Endothelial cell of hepatic sinusoid (primary cell): ENCODE measurements at regions not wholly inside any gene's neighbourhood (a gene's known extent, or its start where the extent isn't known, plus 50 kb on each side); places are given as distances from the start of the nearest gene placed in this dataset.
"Not testable (repeated sequence)": the region's sequence is repeated elsewhere in the genome, so short reads cannot be mapped to it uniquely, and the experiment has no call there.

Experiments
- in situ Hi-C: cut with HindIII; loops from 2 replicates; pipeline ENCODE4 v1.10.0; 2017; ENCODE audit warnings: low sequenced_read_pairs

DNA sequence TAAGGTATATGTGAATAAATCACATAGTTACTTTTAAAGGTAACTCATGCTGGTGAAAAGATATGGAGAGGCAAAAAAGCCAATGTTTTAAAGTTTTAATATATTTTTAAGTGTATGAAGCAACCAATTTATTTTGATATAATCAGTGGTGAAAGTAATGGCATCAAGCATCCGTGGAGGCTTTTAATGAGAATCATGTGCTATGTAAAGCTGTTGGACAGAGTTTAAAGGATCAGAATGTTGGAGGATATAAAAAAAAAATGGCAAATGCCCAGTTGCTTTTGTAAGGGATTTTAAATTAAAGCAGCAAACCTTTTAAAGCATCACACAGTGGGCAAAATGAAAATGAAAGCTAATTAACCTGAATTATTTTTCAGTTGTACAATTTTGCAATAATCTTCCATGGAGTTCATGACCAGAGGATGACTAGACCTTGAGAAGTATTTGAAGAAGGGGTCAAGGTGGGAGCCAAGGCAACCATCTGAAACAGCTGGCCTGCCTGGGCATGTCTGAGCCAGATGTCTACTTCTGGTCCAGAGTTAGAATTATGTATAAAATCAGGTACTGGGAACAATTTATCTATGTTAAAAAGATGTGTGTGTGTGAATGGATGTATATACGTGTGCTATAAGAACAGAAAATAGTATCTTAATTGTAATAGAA is 1007.9 kb downstream of the LTN1 start:
- in situ Hi-C loops = not testable (repeated sequence)

DNA sequence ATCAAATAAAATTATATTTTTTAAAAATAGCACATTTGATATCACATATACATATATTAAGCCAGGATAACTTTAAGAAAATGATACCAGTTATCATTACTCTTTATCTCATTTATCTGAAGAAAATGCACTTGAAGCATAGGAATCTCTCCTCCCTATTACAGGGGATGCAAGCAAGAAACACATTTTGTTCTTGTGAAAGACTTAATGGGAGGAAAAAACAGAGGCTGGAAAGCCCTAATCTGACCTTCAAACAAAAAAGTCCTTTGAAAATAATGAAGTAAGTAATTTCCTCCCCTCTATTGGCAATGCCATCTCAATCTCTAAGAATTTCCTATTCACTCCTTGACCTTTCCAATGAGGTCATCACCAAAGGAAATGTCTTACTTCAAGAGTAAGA is 1012.6 kb upstream of the ADAMTS5 start:
- in situ Hi-C loops = not testable (repeated sequence)

DNA sequence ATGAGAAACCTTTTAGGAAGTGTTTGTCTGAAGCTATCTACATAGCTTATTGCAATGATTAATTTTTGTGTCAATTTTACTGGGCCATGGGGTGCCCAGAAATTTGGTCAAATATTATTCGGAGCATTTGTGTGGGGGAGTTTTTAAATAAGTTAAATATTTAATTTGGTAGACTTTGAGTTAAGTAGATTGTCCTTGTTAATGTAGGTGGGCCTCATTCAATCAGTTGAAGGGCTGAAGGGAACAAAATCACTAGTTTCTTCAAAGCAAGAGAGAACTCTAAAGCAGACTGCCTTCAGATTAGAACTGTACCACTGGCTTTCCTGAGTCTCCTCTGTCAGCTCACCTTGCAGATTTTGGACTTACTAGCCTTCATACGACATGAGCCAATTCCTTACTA is 1008.6 kb upstream of the ADAMTS5 start:
- in situ Hi-C loops = no loop called here

DNA sequence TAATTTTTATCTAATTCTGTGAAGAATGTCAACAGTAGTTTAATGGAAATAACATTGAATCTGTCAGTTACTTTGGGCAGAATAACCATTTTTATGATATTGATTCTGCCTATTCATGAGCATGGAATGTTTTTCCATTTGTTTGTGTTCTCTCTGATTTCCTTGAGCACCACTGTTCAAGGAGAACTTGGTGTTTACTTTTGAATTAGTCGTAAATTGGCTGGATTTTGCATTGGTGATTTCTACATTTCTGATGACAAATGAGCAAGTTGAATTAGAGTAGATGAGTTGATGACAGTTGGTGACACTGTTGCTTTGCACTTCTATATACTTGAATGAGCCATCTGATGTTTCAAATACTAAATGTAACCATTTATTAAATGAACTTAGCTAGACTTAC is 1007.3 kb upstream of the ADAMTS5 start:
- in situ Hi-C loops = not testable (repeated sequence)

DNA sequence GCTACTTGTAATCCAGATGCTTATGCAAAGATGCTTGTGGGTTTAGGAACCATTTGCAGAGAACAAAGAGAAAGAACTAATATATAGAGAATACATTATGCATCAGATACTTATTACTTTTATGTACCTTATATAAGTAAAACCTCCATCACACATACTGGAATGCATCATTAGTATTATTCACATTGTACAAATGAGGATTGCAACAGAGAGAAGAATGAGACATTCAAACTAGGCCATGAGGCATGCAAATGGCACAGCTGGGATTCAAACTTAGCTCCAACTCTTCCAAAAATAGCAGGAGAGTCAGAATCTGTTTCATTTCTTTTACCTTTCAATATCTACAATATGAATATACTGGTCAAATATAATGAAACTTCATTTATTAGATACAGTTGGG is 1001.4 kb upstream of the ADAMTS5 start:
- in situ Hi-C loops = not testable (repeated sequence)

DNA sequence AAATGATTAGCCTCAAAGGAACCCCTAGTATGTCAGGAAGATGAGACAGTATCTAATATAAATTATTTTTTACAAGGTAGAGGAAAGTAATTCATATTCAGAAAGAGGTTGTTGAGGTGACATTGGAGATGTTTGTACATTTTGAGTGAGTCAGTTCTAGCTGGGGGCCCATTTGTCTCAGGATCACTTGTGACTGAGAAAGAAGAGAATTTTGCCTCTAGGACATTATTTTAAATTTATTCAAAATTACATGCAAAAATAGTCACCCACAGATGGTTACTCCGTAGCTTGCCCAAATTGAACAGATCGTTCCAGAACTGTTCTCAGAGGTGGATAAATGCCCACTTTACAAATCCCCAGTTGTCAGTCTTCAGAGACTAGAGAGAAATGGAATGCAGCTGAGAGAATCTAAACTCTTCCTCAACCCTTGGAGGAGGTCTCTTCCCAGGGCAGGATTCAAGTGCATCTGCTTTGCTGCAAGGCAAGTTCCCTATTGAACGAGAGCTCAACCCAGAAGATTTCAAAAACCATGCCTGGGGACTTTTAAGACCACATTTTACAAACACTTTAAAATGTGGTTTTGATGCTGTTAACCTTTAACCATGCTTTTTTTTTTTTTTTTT is 987.8 kb upstream of the ADAMTS5 start:
- in situ Hi-C loops = no loop called here

DNA sequence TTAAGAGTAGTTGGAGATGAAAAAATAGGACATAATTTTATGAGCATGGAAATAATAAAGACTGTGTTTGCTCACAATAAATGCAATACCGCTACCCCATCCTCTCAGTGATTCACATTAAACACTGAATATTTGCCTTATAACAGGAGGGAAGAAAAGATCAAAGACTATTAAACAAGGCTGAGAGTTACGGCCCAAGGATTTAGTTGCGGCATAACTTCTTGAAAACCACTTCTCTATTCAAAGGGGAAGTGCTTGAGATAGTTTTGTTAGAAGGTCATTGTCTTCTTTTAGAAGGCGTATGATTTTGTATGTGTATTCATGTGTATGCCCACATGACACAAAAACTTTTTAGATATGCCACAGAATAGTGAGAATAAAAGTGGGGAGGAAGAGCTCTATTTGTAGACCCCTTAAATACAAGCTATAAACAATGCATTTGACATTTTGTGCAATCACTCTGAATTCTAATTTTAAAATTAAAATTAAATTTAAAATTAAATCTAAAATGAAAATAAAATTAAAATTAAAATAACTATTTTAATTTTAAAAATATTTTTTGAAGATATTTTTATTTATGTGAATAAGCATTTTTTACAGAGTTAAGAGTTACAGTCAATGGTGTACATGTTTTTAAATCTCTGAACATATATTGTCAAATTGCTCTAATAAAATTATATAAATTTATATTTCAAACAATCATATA is 986.6 kb upstream of the ADAMTS5 start:
- in situ Hi-C loops = no loop called here

DNA sequence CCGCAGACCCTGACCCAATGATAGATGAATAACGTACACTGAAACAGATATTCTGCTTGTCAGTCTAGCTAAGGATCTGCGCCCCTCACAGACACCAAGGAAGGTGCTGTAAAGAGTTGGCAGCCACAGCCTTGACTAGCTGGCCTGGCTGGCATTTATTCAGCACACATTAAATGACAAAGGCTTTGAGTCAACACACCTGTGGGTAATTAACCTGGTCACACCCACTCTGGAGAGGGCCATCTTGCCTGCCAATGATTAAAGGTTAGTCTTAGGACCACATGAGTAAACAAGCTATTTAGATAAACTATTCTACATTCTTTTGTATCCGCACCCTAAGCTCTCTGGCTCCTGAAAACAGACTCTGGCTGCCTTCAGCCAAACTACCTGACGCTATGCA is 982.2 kb upstream of the ADAMTS5 start:
- in situ Hi-C loops = not testable (repeated sequence)

DNA sequence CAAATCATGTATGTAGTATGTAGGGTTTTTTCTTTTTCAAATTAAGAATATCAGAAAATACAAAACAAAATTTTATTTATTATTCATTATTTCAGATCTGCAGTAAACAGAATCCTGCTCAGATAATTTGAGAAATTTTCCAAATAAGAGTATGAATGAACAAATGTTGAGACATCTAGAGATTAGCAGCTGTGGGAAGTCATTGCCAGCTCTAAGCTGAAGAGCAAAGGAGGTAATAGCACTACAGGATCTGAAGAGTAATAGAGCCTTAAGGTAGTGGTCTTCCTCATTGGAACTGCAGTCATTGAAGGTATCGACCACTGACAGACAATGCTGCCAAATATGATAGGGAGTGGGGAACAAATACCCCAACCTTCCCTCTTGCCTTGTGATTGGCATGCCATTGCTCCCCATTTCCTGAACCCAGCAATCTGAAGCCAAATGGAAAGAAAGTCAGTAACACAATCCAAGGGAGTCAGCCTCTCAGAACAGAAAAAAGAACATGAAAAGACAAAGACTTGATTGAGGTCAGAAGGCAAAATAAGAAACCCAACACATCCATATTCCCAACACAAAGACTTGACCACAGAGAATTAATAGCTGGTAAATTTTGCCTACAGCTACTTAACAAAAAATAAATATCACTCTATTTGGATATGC is 963.4 kb upstream of the ADAMTS5 start:
- in situ Hi-C loops = not testable (repeated sequence)

DNA sequence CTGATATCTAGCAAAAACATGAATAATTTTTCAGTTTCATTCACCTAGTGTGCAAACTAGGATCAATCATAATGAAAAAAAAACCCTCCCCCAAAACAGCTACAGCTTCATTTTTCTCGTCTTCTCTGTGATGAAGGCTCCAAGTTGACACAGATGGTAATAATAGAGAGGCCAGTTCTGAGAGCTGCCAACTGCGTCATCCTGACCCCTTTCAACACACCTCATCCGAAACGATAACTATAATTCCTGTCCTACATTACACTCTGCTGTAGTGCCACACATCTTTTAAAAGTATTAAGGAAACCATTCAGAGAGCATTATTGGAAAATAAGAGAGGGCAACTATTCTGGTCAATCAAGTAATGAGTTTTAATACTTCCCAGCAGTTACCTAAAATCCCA is 962.3 kb upstream of the ADAMTS5 start:
- in situ Hi-C loops = not testable (repeated sequence)

DNA sequence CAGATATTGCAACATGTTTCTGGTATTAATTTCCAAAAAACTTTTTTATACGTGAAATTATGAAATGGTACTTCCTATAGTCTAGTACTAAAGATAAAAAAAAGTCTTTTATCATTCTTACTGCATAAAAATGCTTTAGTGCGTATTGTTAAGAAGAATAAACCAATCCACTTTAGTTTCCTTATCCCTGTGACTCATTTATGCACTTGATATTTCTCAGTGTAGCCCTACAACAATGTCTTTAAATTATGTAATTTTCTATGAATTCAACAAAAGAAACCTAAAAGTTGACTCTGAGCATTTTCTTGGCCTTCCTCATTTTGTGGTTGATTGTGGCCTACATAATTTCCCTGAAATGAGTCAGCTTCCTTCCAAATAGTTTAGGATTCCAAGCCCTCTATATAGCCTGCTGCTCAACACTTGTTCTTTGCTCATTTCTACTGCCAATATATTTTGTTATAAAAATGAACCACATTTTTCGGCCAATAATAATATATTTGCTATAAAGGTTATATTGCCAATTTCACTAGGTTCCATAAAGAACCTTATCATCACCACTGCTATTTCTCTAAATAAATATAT is 961.7 kb upstream of the ADAMTS5 start:
- in situ Hi-C loops = not testable (repeated sequence)

DNA sequence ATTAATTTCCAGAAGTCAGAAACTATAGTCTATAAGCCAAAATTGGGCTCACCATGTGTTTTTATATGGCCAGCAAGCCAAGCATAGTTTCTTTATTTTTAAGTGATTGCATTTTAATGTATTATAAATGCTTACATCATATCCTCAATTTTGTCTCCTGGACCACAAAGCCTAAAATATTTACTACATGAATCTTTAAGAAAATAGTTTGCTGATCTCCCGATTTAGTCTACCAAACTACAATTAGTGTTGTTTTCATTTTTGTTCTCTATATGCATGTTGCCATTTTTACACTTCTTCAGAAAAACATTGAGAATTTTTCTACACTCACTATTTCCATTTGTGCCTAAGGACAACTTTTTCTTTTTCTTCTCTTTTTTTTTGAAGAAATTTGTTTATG is 954.5 kb upstream of the ADAMTS5 start:
- in situ Hi-C loops = not testable (repeated sequence)

DNA sequence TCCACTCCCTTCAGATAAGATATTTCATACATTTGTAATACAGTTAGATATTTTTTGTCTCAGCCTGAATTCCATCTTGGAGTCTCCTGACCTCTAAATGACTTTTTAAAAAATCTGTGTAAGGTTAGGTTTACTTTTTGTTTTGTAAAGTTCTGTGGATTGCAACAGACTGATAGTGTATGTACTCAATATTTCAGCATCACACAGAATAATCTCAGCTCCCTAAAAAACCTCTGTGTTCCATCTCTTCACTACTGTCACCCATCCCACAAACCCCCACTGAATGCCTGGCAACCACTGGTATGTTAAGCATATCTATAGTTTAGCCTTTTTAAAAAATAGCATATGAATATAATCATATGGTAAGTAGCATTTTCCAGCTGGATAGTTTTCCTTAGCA is 951.1 kb upstream of the ADAMTS5 start:
- in situ Hi-C loops = not testable (repeated sequence)

DNA sequence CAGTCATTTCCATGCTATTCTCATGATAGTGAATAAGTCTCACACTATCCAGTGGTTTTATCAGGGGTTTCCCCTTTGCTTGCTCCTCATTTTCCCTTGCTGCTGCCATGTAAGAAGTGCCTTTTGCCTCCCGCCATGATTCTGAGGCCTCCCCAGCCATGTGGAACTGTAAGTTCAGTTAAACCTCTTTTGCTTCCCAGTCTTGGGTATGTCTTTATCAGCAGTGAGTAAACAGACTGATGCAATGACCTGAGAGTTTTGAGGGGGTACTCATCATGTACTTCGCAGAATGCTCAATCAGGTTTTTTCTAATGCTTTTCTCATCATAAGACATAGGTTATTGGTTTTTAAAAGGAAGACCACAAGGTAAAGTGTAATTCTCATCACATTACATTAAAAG is 949.4 kb upstream of the ADAMTS5 start:
- in situ Hi-C loops = not testable (repeated sequence)

DNA sequence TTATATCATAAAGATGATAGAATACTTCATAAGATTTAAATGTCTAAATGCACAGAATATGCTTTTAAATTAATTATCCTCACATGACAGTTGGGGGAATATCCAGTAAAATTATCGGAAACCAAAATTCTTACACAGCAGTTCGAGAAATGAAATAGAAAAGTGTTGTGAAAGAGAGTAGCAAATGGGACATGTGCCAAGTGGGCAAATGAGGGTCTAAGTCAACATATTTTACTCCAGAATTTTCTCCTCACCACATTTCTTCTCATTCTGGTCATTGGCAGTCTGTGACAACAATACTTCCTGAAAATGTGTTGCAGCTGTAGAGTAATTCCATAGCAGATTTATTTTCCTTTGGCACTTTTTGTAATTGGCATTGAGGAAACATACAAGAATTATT is 945.2 kb upstream of the ADAMTS5 start:
- in situ Hi-C loops = not testable (repeated sequence)

DNA sequence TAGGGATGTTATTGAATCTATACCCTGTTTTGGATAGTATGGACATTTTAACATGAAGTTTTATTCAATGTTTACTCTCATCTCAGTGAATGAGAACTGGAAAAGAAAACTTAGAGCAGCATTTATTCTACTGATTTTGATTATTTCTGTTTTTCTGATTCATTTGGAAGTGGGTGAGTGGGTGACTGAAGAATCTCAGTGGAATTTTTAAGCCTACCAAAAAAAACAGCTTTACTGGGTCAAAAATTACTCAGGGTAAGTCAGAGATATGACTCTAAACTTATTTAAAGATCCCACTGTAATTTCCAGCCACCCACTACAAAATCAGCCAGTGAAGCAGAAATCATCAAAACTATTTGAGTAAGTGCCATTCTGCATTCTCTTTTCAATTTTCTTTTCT is 942.6 kb upstream of the ADAMTS5 start:
- in situ Hi-C loops = not testable (repeated sequence)

DNA sequence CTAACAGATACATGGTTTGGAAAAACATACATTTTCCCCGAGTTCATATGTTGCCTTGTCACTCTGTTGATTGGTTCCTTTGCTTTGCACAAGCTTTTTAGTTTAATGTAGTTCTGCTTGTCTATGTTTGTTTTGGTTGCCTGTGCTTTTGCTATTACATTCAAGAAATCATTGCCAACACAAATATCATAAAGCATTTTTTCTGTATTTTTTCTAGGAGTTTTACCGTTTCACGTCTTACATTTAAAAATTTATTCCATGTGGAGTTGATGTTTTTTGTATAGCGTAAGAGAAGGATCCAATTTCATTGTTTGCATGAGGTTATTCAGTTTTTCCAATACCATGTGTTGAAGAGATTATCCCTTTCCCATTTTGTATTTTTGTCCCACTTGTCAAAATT is 941.9 kb upstream of the ADAMTS5 start:
- in situ Hi-C loops = not testable (repeated sequence)

DNA sequence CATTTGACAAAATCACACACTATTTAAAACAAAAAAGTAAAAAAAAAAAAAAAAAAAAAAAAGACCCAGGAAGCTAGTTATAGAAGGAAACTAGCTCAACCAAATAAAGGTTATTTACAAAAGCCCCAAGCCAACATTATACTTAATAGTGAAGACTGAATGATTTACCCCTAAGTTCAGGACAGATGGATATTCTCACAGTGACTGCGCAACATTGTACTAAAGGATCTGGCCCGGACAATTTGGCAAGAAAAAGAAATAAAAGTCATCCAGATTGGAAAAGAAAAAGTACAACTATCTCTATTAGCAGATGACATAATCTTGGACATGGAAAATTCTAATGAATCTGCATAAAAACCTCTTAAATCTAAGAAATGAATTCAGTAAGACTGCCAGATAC is 936.0 kb upstream of the ADAMTS5 start:
- in situ Hi-C loops = not testable (repeated sequence)

DNA sequence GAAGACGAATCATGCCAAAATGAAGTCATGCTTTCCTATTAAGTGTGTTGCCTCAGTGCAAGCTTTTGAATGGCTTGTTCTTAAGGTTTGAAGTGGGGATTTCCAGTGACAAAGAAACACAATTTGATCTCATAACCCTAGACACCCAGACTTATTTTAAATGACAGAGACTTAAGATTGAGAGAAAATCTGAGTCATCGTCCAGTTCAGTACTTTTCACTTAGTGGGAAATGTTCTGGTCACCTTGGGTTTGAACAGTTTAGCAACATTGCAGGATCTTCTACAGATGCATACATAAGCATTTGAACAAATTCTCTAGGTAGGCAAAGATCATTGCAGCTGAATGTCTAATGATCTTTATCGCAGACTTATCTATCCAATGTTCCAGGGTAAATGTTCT is 926.7 kb upstream of the ADAMTS5 start:
- in situ Hi-C loops = not testable (repeated sequence)

DNA sequence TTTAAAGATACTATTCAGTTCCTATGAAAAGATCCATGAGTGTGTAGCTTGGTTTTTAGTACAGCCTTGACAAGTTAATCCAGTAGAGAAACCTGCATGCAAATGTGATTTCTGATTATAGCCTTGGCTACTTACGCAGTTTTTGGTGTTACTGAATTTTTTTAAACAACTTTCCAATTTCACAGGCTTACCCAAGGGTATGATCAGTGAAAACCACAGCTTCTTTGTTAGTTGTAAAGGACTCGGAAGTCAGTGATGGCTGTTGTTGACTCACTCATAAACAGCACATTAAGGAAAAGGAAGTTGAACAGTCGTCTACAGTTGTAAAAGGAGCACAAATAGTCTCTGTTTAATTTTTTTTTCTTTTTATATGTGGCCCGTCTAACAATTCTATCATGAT is 924.6 kb upstream of the ADAMTS5 start:
- in situ Hi-C loops = not testable (repeated sequence)

DNA sequence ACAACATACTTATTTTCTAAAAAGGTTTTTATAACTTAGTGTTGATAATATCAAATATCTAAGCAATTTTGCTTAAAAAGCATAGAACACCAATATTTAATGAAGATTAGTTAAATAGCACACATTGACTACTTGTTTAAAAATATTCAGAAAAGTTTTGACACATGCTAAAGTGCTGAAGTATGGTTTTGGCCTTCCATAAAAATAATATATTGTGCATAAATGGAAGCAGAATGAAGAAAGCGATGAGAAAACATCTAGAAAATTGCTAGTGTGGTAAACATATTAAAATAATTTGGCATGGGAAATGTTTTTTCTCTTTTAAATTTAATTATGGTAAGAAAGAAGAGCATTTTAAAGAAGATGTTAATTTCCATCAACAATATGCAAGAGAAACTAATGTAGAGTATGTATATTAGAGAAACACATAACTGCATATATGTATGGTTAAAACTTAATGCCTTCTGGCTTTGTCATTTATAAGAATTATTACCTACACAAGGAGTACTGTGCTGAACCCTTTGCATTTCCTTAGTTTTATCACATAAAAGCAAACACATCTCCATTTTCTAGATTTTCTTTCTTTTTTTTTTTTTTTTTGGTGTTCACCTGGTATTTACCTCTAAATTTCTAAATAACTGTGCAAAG is 921.0 kb upstream of the ADAMTS5 start:
- in situ Hi-C loops = not testable (repeated sequence)
